GM18870 (cell line): ENCODE measurements at regions not wholly inside any gene's neighbourhood (a gene's known extent, or its start where the extent isn't known, plus 50 kb on each side); places are given as distances from the start of the nearest gene placed in this dataset.

ENCODE experiments used
- ATAC-seq: cut with Tn5 transposase; IDR thresholded peaks from one replicate; pipeline ENCODE4 v1.9.1; 2021; ENCODE audit warnings: moderate library complexity; ENCODE audit not compliant: unreplicated experiment

DNA sequence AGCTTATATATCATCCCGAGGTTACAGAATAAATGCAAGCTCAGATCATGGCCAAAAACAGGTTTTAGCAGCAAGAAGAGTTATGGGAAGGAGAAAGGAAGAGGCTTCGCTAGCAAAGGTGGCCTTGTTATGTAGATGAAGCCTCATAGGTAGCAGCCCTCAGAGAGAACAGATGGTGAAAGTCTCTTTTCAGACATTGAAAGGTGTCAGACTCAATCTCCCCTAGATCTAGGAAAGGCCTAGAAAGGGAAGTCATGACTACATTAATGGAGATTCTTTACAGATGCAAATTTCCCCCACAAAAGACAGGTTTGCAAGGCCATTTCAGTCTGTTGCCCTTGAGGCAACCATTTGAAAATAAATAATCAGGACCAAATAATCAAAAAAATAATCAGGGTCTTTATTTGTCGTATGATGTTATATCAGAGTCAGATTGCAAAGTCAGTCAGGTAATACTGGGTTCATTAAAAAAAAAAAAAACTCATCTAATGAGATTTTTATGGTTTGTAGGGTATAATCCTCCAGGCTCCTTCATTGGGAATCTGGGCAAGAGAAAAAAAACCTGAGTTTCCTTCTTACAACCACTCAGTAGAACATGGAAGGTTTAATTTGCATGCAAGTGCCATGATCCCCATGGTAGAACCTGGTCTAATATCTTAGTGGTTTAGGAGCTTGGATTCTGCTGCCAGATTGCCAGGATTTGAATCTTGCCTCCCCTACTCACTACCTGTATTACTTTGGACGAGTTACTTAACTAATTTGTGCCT lies 50.8 kb upstream of the HTR2A start:
- ATAC-seq: no peak
